GM12873 (cell line): ENCODE measurements at regions not wholly inside any gene's neighbourhood (a gene's known extent, or its start where the extent isn't known, plus 50 kb on each side); places are given as distances from the start of the nearest gene placed in this dataset.

ENCODE experiments used
- TF ChIP-seq, protein P1 (sequence below): IDR thresholded peaks from 2 replicates; pipeline ENCODE4 v1.5.1; 2012; ENCODE audit warnings: low read depth, mild to moderate bottlenecking, moderate library complexity, low read length, control low read depth; ENCODE audit not compliant: insufficient read depth; ENCODE audit errors: missing control alignments

DNA sequence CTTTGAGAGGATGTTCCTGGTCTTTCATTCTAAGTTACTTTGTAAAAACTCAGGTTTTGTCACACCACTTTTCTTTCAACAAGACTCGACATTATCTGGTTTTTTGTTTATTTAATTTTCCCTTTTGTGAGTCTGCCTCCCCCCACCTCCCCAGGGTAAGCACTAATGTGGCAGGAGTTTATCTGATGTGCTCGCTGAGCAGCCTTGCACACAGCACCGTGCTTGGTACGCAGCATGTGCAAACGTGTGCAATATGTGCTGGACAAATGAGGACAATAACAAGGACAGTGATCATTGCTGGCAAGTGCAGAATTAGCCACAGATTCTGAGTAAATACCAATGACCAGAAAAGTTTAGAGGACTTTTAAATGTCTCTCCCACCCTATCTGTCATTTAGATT, 391.4 kb downstream of the IRS2 start:
- TF ChIP-seq, protein P1, sequence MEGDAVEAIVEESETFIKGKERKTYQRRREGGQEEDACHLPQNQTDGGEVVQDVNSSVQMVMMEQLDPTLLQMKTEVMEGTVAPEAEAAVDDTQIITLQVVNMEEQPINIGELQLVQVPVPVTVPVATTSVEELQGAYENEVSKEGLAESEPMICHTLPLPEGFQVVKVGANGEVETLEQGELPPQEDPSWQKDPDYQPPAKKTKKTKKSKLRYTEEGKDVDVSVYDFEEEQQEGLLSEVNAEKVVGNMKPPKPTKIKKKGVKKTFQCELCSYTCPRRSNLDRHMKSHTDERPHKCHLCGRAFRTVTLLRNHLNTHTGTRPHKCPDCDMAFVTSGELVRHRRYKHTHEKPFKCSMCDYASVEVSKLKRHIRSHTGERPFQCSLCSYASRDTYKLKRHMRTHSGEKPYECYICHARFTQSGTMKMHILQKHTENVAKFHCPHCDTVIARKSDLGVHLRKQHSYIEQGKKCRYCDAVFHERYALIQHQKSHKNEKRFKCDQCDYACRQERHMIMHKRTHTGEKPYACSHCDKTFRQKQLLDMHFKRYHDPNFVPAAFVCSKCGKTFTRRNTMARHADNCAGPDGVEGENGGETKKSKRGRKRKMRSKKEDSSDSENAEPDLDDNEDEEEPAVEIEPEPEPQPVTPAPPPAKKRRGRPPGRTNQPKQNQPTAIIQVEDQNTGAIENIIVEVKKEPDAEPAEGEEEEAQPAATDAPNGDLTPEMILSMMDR, result no peak

DNA sequence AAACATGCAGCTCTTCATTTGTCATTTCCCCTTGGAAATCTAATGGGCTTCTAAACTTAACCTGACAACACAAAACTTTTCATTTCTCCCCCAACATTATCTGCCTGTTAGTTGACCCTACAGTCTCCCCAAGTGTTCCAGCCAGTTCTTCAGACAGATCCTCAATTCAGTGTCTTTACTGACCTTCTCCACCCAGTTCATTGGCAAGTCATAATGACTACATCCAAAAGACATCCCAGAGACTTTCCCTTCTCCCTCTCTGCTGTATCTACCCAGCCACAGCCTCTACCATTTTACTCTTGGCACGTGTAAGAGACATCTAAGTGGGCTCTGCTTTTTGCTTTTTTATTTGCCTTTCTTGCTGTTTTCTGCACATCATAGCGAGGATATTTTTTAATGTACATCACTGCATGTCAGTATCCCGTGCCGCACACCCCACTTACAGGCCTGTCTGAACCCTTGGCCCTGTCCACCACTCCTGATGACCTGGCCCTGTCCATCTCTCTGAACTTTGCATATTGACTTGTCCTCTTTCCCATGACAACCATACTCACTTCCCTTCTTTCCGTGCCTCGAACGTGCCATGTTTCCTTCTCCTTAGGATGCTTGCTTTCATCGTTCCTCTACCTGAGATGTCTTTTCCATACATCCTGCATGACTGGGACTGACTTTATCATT, 391.9 kb downstream of the IRS2 start:
- TF ChIP-seq, protein P1, result no peak

DNA sequence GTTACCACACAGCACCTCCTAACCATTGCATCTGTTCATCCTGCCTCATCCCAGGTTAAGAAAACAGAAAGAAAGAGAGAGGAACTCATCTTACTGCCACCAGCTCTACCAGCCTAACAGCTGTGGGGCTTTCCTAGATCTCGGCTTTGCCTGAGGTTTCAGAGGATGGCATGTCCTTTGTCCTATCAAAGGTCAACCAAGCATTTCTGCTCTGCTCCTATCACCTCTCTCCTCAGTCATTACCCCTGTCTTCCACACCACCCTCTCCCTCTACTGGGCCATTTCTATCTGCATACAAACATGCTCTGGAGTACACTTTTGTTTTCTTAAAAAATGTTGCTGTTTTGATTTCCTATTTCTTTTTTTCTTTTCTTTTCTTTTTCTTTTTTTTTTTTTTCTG, 393.3 kb downstream of the IRS2 start:
- TF ChIP-seq, protein P1, result no peak

DNA sequence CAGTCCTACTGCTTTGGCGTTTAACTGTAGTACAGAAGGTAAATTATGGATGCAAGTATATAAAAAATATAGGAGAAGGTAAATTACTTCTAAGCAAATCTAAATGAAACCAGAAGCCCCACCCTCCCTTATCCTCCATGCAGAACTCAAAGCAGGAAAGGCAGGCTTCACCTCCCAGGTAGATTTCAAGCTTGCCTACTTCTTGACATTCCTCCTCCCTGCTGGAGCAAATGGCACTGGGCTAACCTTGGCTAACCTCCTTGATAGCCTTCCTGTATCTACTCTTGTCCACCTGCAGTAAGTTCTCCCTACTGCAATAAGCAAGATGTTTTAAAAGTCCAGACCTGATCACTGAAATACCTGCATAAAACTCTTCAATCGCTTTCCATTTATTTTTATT, 396.0 kb downstream of the IRS2 start:
- TF ChIP-seq, protein P1, result no peak

DNA sequence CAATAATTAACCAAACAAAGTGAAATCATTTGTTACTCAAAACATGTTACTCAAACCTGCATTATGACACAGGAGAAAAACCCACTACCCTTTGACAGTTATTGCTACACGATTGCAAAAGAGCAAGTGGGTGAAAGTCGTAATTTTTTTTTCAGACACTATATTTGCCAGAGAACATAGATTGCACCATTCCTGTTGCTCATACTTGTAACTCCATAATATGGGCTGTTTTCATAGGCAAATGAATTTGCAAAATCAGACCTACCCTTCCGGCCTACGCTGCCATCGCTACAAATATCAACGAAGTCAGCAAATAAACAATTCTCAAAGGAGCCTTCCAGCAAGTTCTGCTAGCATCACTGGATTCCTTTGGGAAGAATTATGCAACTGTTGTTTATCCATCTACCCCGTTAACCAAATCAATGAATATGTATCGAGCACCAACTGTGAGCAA, 396.5 kb downstream of the IRS2 start:
- TF ChIP-seq, protein P1, result no peak

DNA sequence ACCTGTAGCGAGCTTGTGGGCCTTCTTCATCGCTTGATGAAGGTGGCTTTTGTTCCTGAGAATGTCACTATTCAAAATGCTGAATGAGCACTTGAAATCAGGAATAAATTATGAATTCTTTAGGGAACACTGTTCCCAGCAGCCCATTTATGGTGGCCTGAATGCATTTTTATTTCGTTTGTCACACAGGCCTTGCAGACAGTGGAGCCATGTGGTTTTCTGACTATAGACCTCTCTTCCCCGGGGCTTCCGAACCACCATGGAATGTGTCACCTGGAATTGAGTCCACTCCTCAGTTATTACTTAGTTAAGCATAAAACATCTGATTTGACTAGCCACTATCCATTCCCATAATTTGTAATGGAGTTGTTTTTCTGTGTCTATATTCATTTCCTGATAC, 396.9 kb downstream of the IRS2 start:
- TF ChIP-seq, protein P1, result no peak

DNA sequence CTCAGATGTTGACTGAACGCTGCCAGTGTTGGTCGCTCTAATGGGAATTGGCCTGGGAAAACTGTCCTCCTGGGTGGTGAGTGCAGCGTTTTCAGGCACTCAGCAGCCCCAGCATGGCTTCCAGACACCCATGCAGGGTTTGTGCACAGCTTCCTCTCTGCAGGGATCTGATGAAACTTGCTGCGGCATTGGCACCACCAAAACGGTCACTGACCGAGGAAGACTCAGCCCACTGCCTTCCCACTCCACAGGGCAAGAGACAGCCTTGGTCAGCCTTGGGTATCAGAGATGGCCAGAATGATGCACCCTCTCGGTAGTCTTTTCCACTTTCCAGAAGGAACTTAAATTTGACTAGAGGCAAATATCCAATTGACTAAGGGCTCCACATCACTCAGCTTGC, 398.9 kb downstream of the IRS2 start:
- TF ChIP-seq, protein P1, result no peak
